ENCODE measurements at regions not wholly inside any gene's neighbourhood (a gene's known extent, or its start where the extent isn't known, plus 50 kb on each side); places are given as distances from the start of the nearest gene placed in this dataset.

DNA sequence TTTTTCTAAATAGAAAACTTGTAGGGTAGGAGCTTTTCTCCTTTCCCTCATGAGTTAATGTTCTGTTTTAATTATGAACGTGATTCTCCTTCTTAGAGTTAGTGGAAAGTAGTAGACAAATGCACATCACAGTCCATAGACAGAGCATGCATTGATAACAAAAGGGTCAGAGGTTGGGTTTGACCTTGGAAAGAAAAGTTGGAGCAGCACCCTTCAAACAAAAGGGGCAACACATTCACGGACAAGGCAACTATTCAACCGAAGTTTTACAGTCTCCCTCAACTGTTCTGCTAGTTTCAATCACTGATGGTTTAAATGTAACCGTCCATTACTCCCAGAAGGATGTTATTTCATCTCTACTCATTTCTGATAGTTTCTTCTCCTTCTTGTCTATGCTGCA is 103.4 kb upstream of the MAOA start:
- no peak overlapping the region for H3K9ac ChIP-seq (ENCODE audit: low read length)
- H3K4me3 ChIP-seq (ENCODE audit: low read length), result no peak overlapping the region
- no peaks in the 10 kb centered on the region for H3K9me3 ChIP-seq (ENCODE audit: control insufficient read depth, low read length)
- no peaks in the 10 kb centered on the region for H3K36me3 ChIP-seq (ENCODE audit: control insufficient read depth, insufficient read depth, low read length)
- no peaks in the 10 kb centered on the region for H3K27me3 ChIP-seq (ENCODE audit: control insufficient read depth, insufficient read depth, low read length)
- peaks cover 6% of the 10 kb centered on the region for H3K4me1 ChIP-seq (ENCODE audit: control insufficient read depth, insufficient read depth, low read length)

DNA sequence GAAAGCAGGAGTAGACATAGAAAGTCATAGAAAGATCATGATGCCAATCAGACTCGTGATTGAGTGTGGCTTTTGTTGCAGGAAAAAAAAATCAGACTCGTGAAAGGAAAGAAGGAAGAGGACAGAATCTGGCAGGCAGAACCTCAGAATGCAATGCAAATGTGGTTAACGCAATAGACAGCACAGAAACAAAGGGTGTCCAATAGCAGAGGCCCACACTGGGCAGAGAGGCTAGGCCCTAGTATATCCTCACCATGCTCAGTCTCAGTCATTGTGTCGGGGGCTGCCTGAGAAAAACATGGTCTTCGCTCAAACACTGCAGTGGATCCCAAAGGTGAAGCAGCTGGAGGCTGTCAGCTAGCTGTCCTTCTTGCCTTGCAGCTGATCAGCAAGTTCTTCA is 102.8 kb upstream of the MAOA start:
- no peaks in the 10 kb centered on the region for H3K9me3 ChIP-seq (ENCODE audit: control insufficient read depth, low read length)
- H3K4me3 ChIP-seq (ENCODE audit: low read length), result no peak overlapping the region
- H3K27me3 ChIP-seq (ENCODE audit: control insufficient read depth, insufficient read depth, low read length), result no peaks in the 10 kb centered on the region
- H3K4me1 ChIP-seq (ENCODE audit: control insufficient read depth, insufficient read depth, low read length), result peaks cover 6% of the 10 kb centered on the region
- H3K36me3 ChIP-seq (ENCODE audit: control insufficient read depth, insufficient read depth, low read length), result no peaks in the 10 kb centered on the region
- H3K9ac ChIP-seq (ENCODE audit: low read length), result no peak overlapping the region

DNA sequence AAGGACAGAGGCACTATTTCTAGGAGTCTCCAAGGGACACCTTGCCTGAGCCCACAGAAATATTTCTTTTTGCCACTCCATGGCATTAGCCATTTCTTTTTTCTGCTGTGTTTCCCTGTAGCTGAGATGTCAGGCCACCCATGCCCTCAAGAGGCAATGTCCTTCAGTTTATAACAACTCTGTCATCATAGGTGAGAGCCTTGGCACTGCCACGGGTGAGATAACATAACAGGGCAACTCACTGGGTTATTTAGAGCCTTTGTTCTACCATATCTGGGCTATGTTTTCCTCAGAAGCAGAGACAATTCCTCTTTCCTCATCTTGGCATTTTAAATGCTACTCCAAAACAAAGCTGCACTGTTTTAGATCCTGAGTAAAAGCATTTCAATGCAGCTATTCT is 99.9 kb upstream of the MAOA start:
- no peaks in the 10 kb centered on the region for H3K36me3 ChIP-seq (ENCODE audit: control insufficient read depth, insufficient read depth, low read length)

DNA sequence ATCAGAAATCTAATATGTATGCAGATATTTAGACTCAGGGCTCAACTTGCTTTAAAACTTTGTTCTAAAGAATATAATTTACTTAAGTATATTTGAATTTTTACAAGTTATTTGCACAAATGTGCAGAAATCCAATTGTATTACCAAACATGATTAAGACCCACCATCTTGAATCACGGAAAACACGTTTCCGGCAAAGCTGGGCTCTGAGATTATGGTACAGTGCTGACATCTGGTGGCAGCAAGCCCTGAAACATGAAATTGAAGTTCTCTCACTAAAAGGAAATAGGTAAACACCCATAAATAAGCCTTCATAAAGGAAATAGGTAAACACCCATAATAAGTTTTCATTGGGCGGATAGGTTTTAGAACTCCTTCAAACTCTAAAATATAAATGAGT is 98.3 kb upstream of the MAOA start:
- Histone ChIP-seq H3K36me3 (ENCODE audit: control insufficient read depth, insufficient read depth, low read length) (no peaks in the 10 kb centered on the region), H3K4me1 (ENCODE audit: control insufficient read depth, insufficient read depth, low read length) (peaks cover 9% of the 10 kb centered on the region), H3K27me3 (ENCODE audit: control insufficient read depth, insufficient read depth, low read length) (no peaks in the 10 kb centered on the region), H3K9me3 (ENCODE audit: control insufficient read depth, low read length) (no peaks in the 10 kb centered on the region), H3K4me3 (ENCODE audit: low read length) (no peak overlapping the region), H3K9ac (ENCODE audit: low read length) (no peak overlapping the region)

More for the DNA sequence above, 99.9 kb upstream of the MAOA start:
- no peaks in the 10 kb centered on the region for H3K27me3 ChIP-seq (ENCODE audit: control insufficient read depth, insufficient read depth, low read length)
- no peak overlapping the region for H3K4me3 ChIP-seq (ENCODE audit: low read length)
- H3K9ac ChIP-seq (ENCODE audit: low read length), result no peak overlapping the region
- H3K4me1 ChIP-seq (ENCODE audit: control insufficient read depth, insufficient read depth, low read length), result peaks cover 14% of the 10 kb centered on the region
- H3K9me3 ChIP-seq (ENCODE audit: control insufficient read depth, low read length), result no peaks in the 10 kb centered on the region

DNA sequence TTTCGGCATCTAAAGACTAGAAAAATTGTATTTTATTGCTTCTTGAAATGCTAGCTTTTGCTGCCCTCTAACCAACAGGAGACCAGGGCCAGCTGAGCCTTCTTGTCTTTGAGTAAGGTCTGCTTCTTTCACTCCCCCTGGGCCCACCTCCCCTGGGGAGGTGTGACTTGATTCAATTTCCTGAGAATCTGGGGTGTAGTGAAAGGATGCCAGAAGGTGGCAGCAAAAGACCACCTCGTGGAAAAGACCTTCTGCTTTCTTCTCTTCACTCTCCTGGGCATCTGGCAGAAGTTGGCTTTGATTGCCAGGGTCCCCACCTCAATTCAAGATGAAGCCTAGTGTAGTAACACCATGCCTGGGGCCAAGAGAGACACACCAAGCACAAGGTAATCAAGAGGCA is 96.5 kb upstream of the MAOA start:
- H3K27me3 ChIP-seq (ENCODE audit: control insufficient read depth, insufficient read depth, low read length), result no peaks in the 10 kb centered on the region
- no peak overlapping the region for H3K4me3 ChIP-seq (ENCODE audit: low read length)
- no peak overlapping the region for H3K9ac ChIP-seq (ENCODE audit: low read length)
- H3K4me1 ChIP-seq (ENCODE audit: control insufficient read depth, insufficient read depth, low read length), result peaks cover 9% of the 10 kb centered on the region
- no peaks in the 10 kb centered on the region for H3K36me3 ChIP-seq (ENCODE audit: control insufficient read depth, insufficient read depth, low read length)
- no peaks in the 10 kb centered on the region for H3K9me3 ChIP-seq (ENCODE audit: control insufficient read depth, low read length)

DNA sequence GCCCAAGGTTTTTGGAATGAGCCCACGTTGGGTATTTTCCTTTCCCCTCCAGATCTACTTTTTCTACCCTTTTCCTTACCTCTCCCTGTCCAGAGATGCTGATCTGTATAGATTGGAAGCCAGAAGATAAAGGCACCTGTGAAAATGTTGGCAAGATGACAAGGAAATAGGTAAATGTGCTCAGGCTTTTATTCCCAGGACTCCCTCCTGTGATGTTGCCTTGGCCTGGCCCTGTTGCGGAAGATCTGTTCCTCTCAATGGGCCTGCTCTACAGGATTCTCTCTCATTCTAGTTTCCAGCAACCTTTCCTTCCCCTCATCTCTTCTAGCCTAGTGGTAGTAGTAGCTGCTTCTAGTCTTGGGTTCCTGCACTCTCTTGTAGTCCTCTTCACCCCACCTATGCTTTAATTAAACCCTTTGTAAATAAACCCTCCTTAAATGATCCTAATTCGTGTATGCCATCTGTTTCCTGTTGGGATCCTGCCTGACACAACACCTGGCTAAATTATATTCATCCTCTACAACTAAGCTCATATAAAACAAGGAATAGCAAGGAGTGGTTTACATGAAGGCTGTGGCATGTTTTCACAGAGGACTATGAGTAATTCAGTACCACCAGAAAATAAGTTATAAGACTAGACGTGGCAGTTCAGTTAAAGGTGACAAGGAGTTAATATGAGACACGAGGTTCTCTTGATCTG is 95.7 kb upstream of the MAOA start:
- no peak overlapping the region for H3K9ac ChIP-seq (ENCODE audit: low read length)
- H3K9me3 ChIP-seq (ENCODE audit: control insufficient read depth, low read length), result no peaks in the 10 kb centered on the region
- peaks cover 16% of the 10 kb centered on the region for H3K4me1 ChIP-seq (ENCODE audit: control insufficient read depth, insufficient read depth, low read length)
- no peaks in the 10 kb centered on the region for H3K27me3 ChIP-seq (ENCODE audit: control insufficient read depth, insufficient read depth, low read length)
- no peak overlapping the region for H3K4me3 ChIP-seq (ENCODE audit: low read length)
- H3K36me3 ChIP-seq (ENCODE audit: control insufficient read depth, insufficient read depth, low read length), result no peaks in the 10 kb centered on the region

DNA sequence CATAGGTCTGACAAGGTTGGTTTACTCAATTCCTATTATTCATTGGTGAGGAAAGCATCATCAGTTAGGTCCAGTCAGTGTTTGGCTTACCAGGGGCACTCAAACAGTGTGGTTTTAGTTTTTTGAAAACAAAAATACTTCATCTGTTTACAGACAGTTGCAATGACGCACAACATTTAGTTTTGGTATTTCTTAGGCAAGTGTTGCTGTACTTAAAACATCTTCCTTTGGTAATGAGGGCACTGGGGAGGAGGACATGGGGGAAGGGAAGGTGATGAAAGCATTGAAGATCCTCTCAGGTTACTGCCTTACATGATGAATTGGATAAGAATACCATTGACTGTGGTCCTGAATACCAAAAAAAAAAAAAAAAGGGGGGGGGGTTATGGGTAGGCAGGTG is 93.7 kb upstream of the MAOA start:
- Histone ChIP-seq H3K36me3 (ENCODE audit: control insufficient read depth, insufficient read depth, low read length) (no peaks in the 10 kb centered on the region), H3K9me3 (ENCODE audit: control insufficient read depth, low read length) (no peaks in the 10 kb centered on the region), H3K4me1 (ENCODE audit: control insufficient read depth, insufficient read depth, low read length) (peaks cover 19% of the 10 kb centered on the region), H3K9ac (ENCODE audit: low read length) (no peak overlapping the region), H3K4me3 (ENCODE audit: low read length) (no peak overlapping the region), H3K27me3 (ENCODE audit: control insufficient read depth, insufficient read depth, low read length) (no peaks in the 10 kb centered on the region)

DNA sequence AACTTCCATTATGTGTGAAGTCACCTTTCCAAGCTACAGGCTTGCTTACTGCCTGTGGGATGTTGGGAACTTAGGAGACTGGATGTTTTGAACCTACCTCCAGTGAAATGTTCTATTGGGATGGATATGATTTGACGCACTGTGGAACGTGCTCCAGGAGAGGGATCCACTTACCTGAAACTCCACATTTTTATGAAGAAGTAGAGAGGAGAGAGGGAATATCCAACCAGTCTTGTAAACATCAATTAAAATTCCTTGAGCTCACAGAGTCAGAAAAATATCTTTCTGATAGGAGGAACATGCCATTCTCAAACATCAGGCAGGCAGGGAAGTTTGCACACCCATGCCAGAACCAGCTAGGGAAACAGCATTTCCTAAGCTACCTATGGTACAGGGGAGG is 91.1 kb upstream of the MAOA start:
- Histone ChIP-seq H3K27me3 (ENCODE audit: control insufficient read depth, insufficient read depth, low read length) (no peaks in the 10 kb centered on the region), H3K9ac (ENCODE audit: low read length) (no peak overlapping the region), H3K9me3 (ENCODE audit: control insufficient read depth, low read length) (no peaks in the 10 kb centered on the region), H3K36me3 (ENCODE audit: control insufficient read depth, insufficient read depth, low read length) (no peaks in the 10 kb centered on the region), H3K4me1 (ENCODE audit: control insufficient read depth, insufficient read depth, low read length) (peaks cover 15% of the 10 kb centered on the region), H3K4me3 (ENCODE audit: low read length) (no peak overlapping the region)

DNA sequence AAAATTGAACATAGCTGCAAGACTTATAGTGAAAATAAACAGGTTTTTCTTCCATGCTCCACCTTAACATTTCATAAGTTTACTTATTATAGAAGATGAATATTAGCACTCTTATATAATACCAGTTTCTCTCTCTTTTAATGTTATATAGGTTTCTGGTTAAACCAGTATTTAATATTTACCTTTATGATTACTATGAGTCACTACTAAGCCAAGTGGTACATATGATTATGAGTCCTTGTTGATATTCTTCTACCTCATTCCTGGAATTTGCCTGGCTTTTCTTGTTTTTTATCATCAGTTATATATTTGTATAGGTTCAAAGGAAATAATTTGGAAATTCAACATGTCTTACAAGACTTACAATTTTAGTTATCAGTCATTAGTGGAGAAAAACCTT is 89.9 kb upstream of the MAOA start:
- Histone ChIP-seq H3K9me3 (ENCODE audit: control insufficient read depth, low read length) (no peaks in the 10 kb centered on the region), H3K9ac (ENCODE audit: low read length) (no peak overlapping the region), H3K27me3 (ENCODE audit: control insufficient read depth, insufficient read depth, low read length) (no peaks in the 10 kb centered on the region), H3K4me3 (ENCODE audit: low read length) (no peak overlapping the region), H3K4me1 (ENCODE audit: control insufficient read depth, insufficient read depth, low read length) (peaks cover 10% of the 10 kb centered on the region), H3K36me3 (ENCODE audit: control insufficient read depth, insufficient read depth, low read length) (no peaks in the 10 kb centered on the region)

DNA sequence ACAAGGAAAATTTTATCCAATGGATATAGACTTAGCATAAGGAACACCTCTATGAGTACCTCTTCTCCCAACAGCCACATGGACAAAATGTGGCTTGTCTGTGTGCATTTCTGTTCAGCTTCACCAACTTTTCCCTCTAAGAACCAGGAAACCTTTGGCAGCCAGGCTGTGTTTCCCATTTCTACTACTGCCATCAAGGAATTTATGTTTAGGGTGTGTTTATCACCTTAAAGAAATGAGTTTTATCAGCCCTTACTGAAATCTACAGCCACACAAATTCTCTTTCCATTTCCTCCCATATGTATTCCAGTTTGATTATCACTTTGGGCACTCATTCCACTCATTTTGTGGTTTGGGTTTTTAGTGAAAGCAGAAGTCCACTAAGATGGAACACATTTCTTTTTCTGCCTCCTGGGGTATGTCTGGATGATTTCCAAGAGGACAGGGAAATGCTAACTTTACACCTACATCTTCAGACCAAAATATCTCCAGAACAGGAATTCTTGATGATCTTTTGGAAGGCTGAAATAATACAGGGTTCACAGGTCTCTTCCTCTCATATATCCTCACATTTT is 82.6 kb upstream of the MAOA start:
- Histone ChIP-seq H3K4me1 (ENCODE audit: control insufficient read depth, insufficient read depth, low read length) (no peaks in the 10 kb centered on the region), H3K4me3 (ENCODE audit: low read length) (no peak overlapping the region), H3K9ac (ENCODE audit: low read length) (no peak overlapping the region), H3K36me3 (ENCODE audit: control insufficient read depth, insufficient read depth, low read length) (no peaks in the 10 kb centered on the region), H3K9me3 (ENCODE audit: control insufficient read depth, low read length) (no peaks in the 10 kb centered on the region), H3K27me3 (ENCODE audit: control insufficient read depth, insufficient read depth, low read length) (no peaks in the 10 kb centered on the region)

DNA sequence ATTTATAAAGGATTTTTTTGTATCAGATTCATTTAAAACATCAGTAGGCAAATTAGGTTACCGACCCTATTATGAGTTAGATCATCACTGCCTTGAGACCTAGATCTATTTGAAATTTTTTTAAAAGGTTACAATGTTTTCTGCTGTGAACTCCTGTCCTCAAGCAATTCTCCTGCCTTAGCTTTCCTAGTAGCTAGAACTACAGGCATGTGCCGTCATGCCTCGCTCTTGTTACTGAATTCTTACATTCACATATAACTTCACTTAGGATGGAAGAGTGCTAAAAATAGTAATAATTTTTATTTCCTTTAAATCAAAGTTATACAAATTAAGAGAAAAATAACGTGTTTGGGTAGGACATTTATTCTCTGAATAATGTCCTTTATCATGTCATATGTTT is 75.5 kb upstream of the MAOA start:
- H3K27me3 ChIP-seq (ENCODE audit: control insufficient read depth, insufficient read depth, low read length), result no peaks in the 10 kb centered on the region
- H3K36me3 ChIP-seq (ENCODE audit: control insufficient read depth, insufficient read depth, low read length), result no peaks in the 10 kb centered on the region
- no peaks in the 10 kb centered on the region for H3K9me3 ChIP-seq (ENCODE audit: control insufficient read depth, low read length)
- peaks cover 3% of the 10 kb centered on the region for H3K4me1 ChIP-seq (ENCODE audit: control insufficient read depth, insufficient read depth, low read length)
- no peak overlapping the region for H3K4me3 ChIP-seq (ENCODE audit: low read length)
- H3K9ac ChIP-seq (ENCODE audit: low read length), result no peak overlapping the region

DNA sequence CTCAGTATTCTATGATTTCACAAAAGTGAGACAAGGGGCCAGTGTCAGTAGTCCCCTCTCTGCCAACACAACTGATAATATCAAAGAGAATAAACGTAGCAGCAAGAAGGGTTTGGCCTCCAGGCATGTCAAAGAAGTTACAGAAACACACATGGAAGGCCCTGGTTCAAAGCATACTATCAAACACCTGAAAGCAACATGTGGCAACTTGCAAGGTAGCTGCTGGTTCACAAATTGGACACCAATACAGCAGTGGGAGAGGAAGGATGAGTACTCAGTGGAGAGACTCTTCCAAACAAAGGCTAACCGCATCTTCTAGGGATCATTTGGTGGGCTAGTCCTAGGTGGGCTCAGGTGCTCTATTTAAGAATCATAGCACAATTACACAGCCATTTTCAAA is 74.9 kb upstream of the MAOA start:
- Histone ChIP-seq H3K36me3 (ENCODE audit: control insufficient read depth, insufficient read depth, low read length) (no peaks in the 10 kb centered on the region), H3K4me3 (ENCODE audit: low read length) (no peak overlapping the region), H3K27me3 (ENCODE audit: control insufficient read depth, insufficient read depth, low read length) (no peaks in the 10 kb centered on the region), H3K4me1 (ENCODE audit: control insufficient read depth, insufficient read depth, low read length) (peaks cover 6% of the 10 kb centered on the region), H3K9me3 (ENCODE audit: control insufficient read depth, low read length) (no peaks in the 10 kb centered on the region), H3K9ac (ENCODE audit: low read length) (no peak overlapping the region)
